GM19351 (cell line): ENCODE measurements at regions not wholly inside any gene's neighbourhood (a gene's known extent, or its start where the extent isn't known, plus 50 kb on each side); places are given as distances from the start of the nearest gene placed in this dataset.

Source experiments
- ATAC-seq: cut with Tn5 transposase; IDR thresholded peaks from one replicate; pipeline ENCODE4 v1.9.1; 2021; ENCODE audit warnings: mild to moderate bottlenecking, moderate library complexity; ENCODE audit not compliant: unreplicated experiment

DNA sequence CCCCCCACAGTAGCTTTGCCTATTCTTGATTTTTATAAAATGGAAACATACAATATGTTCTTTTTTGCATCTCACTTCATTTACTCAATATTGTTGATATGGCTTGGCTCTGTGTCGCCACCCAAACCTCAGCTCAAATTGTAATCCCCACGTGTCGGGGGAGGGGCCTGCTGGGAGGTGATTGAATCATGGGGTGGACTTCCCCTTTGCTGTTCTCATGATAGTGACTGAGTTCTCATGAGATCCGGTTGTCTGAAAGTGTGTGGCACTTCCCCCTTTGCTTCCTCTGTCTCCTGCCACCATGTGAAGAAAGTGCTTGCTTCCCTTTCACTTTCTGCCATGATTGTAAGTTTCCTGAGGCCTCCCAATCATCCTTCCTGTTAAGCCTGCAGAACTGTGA, 431.3 kb downstream of the MN1 start:
- ATAC-seq, result no peak

DNA sequence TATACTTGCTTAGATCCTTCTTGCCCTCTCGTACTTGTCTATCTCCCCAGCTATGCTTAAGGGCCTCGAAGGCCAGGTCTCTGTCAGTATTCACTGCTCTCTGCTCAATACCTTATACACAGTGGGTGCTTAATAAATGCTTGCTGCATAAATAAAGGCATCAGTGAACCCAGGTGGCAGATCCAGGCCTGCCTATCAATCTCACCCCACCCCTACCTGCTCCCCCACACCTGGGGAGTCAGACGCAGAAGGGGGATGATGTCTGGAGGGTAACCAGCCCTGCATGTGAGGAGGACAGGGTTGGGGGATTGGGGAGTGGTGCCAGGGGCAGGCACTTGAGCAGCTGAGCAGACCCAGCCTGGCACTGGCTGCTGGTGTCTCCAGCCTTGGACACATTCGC, 430.6 kb downstream of the MN1 start:
- ATAC-seq, result no peak

DNA sequence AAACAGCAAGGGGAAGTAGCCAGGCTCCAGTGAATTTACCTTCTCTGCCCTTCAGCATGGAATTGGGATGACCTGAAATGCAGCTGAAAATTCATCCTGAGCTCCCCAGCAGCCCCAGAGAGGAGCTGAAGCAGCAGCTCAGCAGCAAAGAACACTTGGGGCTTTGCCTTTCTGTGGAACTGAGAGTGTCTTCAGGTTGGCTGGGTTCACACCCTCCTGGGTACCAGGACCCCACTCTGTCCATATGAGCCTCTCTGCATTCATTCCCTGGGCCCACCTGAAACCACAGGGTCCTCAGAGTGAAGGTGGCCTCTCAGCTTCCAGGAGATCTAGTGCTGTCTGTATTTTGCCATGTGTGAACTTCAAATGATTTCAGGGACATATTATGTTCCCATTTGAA, 429.2 kb downstream of the MN1 start:
- ATAC-seq, result no peak

DNA sequence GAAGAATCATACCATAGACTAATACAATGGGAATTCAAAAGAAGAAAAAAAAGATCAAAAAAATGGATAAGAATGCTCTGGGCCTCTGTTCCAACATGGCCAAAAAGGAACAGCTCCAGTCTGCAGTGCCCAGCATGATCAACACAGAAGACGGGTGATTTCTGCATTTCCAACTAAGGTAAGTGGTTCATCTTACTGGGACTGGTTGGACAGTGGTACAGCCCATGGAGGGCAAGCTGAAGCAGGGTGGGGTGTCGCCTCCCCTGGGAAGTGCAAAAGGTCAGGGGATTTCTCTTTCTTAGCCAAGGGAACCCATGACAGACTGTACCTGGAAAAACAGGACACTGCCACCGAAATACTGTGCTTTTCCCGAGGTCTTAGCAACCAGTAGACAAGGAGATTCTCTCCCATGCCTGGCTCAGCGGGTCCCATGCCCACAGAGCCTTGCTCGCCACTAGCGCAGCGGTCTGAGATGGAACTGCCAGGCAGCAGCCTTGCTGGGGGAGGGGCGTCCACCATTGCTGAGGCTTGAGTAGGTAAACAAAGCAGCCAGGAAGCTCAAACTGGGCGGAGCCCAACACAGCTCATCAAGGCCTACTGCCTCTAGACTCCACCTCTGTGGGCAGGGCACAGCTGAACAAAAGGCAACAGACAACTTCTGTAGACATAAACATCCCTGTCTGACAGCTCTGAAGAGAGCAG, 428.4 kb downstream of the MN1 start:
- no peak for ATAC-seq

DNA sequence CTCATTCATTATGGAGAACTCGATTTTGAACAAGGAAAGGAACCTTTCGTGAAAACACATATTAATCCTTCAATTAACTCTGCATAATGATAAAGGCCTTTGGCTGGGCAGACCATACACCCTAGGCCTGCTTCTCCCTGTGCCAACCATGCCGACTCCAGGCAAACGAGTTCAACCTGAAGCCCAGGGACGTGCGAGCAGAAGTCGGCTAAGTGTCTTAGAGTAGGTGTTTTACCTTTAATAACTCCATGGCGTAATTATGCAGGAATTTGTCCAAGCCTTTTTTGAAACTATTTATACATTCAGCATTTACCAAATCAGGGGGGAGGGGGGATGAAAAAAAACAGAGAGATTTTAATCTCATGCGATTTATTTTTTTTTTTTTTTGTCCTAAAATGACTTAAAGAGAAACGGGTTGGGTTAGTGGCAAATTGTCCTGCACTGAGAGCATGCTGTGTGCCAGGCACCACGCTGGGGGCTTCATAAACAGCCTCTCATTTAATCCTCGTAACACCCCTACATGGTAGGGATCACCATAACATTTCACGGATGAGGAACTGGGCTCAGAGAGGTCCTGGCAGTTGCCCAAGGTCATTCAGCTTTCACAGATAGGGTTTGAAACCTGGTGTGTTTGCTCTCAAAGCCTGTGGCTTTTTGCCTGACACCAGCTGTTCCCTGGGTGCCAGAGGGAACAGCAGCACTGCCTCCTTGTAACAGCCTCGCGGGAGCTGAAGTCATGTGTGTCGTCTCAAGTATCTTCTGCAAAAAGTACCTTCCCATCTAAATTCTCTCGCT, 423.9 kb downstream of the MN1 start:
- no peak for ATAC-seq

DNA sequence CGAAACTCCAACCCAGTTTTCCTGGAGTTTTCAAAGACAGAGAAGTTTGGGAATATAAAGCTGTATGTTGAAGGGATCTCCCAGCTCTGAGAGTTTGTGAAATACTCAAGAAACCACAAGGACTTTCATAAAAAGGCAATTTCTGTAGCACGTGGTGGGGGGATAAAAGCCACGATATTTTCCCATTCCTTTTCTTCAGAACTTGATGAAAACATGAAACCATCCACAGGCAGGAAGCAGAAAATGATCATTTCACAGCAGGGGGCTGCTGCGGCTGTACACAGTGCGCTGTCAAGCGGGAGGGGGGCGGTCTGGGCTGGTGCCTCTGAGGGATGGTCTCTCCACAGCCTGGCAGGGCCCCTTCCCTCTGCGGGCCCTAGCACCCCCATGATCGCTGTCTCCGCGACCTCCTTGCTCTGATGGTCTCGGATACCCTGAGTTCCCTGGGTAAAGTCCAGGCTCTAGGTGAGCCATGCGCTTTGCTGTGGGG, 423.2 kb downstream of the MN1 start:
- ATAC-seq, result no peak

DNA sequence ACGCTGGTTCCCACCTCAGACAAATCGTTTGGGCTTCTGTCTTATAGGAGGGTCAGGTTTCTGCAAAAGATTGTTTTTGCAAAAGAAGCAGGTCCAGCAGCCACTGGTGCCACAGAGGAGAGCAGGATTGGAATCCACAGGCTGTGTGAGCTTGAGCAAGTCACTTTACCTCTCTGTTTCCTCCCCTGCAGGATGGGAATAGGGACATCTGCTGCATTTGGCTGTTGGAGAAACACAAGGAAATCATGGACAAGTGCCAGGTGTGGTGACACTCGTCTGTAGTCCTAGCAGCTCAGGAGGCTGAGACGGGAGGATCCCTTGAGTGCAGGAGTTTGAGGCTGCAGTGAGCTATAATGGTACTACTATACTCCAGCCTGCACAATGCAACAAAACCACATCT, 422.6 kb downstream of the MN1 start:
- ATAC-seq, result no peak

DNA sequence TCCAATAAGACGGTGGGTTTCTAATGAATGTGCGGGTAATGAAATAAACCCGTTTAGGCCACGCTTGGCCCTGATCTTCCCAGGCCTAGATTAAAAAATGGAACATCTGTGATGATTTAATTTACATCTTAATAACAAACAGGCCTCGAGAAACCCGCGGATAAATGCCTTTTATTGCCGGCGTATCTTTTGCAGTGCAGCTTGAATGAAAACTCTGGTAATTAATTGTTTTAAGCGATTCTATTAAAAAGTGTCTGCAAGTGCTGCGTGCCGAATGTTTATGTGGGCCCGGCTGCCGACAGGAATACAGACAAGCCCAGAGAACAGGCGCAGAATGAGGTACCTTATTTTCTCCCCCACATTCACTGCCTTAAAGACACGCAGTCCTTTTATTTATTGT, 420.7 kb downstream of the MN1 start:
- no peak for ATAC-seq

DNA sequence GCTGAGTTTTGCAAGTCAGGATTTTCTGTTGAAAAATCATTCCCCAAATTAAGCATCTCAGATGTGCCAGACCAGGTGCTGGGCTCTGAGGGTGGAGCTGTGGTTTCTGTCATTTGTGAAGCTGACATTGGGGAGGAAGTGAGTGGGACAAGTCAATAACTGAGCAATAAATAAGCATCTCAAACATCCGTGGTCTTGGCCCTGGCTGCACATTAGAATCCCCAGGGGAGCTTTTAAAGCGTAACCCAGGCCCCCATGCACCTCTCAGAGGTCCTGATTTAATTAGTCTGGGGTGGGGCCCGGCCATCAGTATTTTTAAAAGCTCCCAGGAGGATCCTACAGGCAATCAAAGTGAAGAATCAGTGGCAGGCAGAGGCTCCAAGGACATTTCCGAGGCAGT, 420.0 kb downstream of the MN1 start:
- ATAC-seq, result no peak

DNA sequence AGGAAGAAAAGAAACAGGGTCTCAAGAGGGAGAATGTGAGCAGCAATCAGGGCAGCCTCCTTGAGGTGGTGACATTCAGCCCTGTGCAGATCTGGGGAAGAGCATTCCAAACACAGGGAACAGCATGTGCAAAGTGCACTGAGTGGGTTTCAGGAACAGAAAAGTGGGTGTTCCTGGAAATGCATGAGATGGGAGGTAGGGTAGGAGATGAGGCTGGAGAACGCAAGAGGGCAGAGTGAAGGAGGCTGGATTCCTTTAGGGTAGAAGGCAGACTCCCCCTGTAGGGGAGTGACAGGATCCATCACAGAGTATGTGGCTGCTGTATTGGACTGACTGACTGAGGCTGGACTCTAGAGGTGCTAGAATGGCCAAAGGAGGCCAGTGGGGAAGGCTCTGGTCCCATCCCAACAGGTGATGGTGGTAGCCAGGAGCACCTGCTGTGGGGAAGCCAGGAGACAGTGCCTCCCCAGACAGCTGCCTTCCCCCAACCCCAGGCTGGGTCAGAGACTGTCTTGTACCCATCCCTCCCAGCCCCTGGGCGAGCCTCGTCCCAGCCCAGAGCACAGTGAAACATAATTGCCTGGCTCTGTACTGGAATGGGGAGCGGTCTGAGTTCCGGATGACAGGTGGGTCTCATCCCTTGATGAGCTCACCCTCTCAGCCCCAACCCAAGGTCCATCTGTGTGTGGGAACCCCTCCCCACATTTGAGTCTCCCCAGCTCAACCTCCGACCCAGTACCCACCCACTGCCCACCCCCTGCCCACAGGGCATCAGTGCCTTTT, 419.4 kb downstream of the MN1 start:
- ATAC-seq, result no peak

DNA sequence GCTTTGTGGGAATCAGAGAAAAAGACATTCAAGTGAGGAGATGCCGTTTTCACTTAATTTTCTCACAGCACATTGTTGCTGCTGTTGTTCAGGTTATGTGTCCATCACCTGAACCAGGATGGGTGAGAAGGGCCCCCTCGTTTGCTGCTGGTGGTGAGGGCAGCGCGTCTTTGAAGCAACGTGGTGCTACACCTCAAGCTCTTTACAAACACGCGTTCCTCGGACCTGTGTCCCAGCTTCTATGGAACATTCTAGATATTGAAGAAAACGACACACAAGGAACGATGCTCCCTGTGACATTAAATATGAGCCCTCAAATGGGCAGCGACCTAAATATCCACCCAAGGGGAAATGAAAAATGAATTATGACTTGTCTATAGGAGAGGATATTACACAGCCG, 418.6 kb downstream of the MN1 start:
- ATAC-seq, result no peak

DNA sequence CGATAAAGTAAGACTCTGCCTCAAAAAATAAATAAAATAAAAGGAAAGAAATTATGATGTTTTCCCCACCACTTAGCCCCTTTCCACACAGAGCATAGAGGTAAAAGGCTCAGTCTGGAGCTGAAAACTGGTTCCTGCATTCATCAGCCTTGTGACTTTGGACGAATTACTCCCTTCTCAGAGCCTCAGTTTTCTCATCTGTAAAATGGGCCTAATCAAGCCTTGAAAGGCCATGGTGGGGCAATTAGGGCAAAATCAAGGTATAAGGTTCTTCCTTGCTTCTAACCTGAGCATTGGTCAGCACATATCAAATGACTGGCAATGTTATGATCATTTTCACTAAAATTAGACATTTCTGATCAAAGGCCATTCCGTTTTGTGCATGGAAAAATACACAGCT, 417.7 kb downstream of the MN1 start:
- ATAC-seq, result no peak

DNA sequence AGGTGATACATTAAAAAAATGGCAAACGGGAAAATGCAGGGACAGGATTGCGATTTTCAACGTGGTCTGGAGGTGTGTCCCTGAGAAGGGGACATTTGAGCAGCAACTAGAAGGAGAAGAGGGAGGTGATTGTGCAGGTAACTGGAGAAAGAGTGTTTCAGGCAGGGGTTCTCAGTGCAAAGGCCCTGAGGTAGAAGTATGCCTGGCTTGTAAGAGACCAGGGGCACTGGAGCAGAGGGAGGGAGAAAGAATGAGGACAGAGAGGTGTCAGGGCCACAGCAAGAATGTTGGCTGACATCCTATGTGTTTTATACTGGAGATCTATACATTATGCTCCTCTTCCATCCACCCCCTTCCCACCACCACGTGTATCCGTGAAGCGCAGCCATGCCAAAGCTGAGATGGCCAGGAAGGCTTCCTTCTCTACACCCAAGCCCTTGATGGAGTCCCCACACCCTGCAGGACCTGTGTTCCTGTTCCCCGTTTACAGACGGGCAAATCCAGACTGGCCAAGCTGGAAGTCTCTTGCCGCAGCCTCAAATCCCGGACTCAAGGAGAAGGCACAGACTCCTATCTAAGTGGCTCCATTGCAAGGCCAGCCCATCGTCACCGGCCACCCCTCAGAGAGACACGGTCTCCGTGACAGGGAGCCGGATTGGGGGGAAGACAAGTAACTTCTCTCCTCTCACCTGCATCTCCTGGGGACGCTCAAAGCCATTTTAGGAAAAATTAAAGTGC, 416.1 kb downstream of the MN1 start:
- no peak for ATAC-seq

DNA sequence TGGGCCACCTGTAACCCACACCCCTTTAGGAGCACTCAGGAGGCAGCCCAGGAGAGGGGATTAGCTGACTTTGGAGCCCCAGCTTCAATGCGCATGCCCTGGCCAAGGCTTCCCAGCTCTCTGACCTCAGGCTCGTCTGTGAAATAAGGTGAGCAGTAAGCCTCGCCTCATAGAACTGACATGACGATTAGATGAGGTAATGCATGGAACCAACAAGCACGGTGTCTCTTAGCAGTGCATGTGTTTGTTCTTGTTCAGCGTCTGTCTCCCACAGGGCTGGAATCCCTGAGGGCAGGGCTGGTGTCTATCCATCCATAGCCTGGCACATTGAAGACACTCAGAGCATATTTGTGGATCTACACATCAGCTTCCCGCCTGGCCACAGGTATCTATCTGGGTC, 415.4 kb downstream of the MN1 start:
- ATAC-seq, result no peak

DNA sequence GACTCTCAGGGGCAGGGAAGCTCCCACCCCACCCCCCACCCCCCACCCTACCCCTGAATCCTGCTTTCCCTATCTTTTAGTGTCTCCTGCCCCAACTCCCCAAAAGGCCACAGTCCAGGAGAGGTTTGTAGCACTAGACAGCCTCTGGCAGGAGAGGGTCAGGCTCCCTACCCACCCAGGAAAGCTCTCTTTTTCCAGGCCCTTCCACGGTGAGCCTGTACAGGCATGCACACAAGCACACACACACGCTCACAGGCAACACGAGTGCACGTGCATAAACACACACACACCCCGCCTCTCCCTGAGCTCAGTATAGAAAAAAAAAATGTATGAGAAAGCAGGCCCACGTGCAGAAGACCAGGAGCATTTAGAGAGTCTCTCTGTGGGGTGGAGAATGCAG, 414.0 kb downstream of the MN1 start:
- ATAC-seq, result no peak

DNA sequence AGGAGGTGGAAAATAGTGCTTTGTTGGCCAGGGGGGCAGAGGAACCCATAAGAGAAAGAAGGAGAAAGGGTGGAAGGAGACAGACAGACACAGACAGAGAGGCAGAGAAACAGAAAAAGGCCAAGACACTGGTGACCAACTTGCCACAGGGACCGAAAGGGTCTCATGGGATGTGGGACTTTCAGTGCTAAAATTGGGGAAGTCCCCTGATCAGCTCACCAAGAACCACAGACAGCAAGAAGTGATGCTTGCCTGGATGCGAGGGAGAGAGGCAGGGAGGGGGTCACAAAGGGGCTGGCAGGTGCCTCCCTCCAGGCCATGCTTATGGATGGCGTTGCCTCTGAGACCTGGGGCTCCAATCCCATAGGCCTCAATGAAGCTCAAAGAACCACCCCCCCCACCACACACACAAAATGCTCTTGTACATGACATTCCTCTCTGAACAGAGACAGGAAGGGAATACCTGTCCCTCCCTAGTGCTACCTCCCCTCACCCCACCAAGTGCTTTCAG, 413.4 kb downstream of the MN1 start:
- ATAC-seq, result no peak

DNA sequence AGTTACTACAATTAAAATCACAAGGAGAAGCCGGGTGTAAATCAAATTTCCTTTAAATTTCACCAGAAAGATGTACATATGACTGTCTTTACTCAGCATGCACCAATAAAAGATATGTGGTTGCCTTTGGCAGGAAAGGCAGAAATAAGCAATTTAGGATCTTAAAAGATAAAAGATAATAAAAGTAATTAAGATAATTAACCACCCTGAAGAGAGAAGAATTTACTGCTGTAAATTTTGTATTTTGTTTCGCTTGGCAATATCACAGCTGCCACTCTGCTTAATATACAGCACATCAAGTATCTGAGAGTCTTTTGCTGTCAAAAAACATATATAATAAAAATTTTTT, 411.9 kb downstream of the MN1 start:
- no peak for ATAC-seq

DNA sequence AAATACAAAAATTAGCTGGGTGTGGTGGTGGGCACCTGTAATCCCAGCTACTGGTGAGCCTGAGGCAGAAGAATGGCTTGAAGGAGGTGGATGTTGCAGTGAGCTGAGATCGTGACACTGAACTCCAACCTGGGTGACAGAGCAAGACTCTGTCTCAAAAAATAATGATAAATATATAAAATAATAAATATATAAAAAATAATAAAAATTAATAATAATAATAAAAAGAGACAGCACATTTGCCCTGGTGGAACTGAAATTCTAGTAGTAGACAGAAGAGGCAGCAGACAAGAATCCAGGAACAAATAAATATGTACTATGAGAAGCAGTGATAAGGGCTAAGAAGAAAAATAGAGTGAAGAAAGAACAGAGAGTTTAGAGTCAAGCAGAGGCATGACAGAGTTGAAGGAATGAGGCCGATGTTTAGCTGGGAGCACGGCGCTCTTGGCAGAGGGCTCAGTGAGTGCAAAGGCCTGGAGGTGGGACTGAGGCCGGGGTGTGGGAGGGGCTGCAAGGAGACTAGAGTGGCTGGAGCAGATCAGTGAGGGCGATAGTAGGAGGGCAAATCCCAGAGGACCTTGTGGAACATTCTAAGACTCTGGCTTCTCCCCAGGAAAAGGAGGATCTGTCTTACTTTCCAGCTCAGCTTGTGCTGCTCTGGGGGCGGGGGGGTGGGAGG, 410.3 kb downstream of the MN1 start:
- no peak for ATAC-seq

DNA sequence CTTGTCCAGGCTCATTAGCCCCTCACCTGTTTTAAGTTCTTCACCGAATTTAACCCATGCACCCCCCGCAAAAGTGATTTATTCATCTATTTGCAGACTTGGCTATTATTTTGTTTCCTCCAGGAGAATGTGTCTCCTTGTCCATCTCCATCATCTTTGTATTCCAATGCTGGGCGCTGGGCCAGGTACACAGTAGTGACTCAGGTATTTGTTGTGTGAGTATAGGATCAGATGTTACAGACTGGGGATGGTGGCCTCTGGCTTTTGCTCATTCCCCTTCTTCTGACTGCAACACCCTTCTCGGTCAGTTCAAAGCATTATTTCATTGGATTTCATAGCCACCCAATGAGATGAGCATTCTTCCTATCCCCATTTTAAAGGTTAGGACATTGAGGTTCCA, 408.2 kb downstream of the MN1 start:
- no peak for ATAC-seq

DNA sequence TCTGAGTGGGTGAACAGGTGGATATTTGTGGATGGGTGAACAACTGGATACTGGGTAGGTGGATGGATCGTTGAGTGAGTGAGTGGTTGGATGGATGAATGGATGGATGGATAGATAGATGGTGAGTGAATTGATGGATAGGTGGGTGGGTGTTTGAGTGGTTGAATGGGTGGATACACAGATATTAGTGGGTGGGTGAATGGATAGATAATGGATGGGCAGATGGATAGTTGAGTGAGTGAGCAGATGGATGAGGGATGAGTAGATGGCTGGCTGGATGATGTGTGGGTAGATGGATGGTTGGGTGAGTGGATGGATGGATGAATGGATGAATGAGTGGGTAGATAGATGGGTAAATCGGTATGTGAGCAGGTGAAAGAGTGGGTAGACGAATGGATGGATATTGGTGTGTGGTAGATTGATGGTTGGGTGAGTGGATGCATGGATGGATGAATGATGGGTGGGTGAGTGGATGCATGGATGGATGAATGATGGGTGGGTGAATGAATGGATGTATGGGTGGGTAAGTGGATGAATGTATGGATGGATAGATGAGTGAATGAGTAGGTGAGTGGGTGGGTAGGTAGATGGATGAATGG, 406.7 kb downstream of the MN1 start:
- ATAC-seq, result no peak
